NCI-H510A (cell line): ENCODE measurements at regions not wholly inside any gene's neighbourhood (a gene's known extent, or its start where the extent isn't known, plus 50 kb on each side); places are given as distances from the start of the nearest gene placed in this dataset.
"Not testable (repeated sequence)": the region's sequence is repeated elsewhere in the genome, so short reads cannot be mapped to it uniquely, and the experiment has no call there.

Source experiments
- DNase-seq: peaks from one replicate; lab custom pipeline; 2025; lab: John Stamatoyannopoulos, UW

- no peak for DNase-seq
Measured at GRCh38 chr16:85275533-85276249, 163.4 kb upstream of the CIBAR2 start.

- DNase-seq, result no peak
Measured at GRCh38 chr16:85276258-85276657, 164.0 kb upstream of the CIBAR2 start.

GRCh38 chr16:85276721-85277120, 164.4 kb upstream of the CIBAR2 start:
- DNase-seq, result no peak

- DNase-seq, result no peak
Measured at GRCh38 chr16:85278839-85279238, 166.6 kb upstream of the CIBAR2 start.

- DNase-seq, result no peak
Measured at GRCh38 chr16:85279402-85279801, 167.1 kb upstream of the CIBAR2 start.

GRCh38 chr16:85279825-85280545, 167.7 kb upstream of the CIBAR2 start:
- no peak for DNase-seq

GRCh38 chr16:85281181-85281580, 168.9 kb upstream of the CIBAR2 start:
- DNase-seq, result peak; percentile 58

- DNase-seq, result no peak
Measured at GRCh38 chr16:85282842-85283241, 170.6 kb upstream of the CIBAR2 start.

- DNase-seq, result no peak
Measured at GRCh38 chr16:85283305-85284050, 171.2 kb upstream of the CIBAR2 start.

GRCh38 chr16:85284141-85284817, 172.0 kb upstream of the CIBAR2 start:
- no peak for DNase-seq

GRCh38 chr16:85285681-85286065, 173.4 kb upstream of the CIBAR2 start:
- no peak for DNase-seq

- DNase-seq, result no peak
Measured at GRCh38 chr16:85286066-85286831, 174.0 kb upstream of the CIBAR2 start.

GRCh38 chr16:85286951-85287814, 174.9 kb upstream of the CIBAR2 start:
- DNase-seq, result no peak

GRCh38 chr16:85287815-85288109, 175.5 kb upstream of the CIBAR2 start:
- not testable (repeated sequence) for DNase-seq

GRCh38 chr16:85288341-85288868, 176.1 kb upstream of the CIBAR2 start:
- no peak for DNase-seq

GRCh38 chr16:85288869-85289660, 176.8 kb upstream of the CIBAR2 start:
- DNase-seq, result no peak

GRCh38 chr16:85289760-85290625, 177.7 kb upstream of the CIBAR2 start:
- DNase-seq, result no peak

GRCh38 chr16:85290626-85291301, 178.5 kb upstream of the CIBAR2 start:
- no peak for DNase-seq
